H9 (cell line): ENCODE measurements at regions not wholly inside any gene's neighbourhood (a gene's known extent, or its start where the extent isn't known, plus 50 kb on each side); places are given as distances from the start of the nearest gene placed in this dataset.

Experiments used
- DNase-seq: peaks from one replicate; pipeline ENCODE4 v3.0.0-alpha.2; 2017
- H2AFZ ChIP-seq: one replicate; pipeline ENCODE4 v1.6.1; 2013; ENCODE audit warnings: mild to moderate bottlenecking, low read length, control low read depth, moderate library complexity
- H2AK5ac ChIP-seq: 2 replicates; pipeline ENCODE4 v1.6.1; 2013; ENCODE audit warnings: low read length, control low read depth, mixed read lengths; ENCODE audit not compliant: insufficient read length
- H2BK120ac ChIP-seq: one replicate; pipeline ENCODE4 v1.6.1; 2013; ENCODE audit warnings: low read depth, mild to moderate bottlenecking, low read length, control low read depth, inconsistent platforms; ENCODE audit not compliant: poor library complexity, severe bottlenecking
- H2BK12ac ChIP-seq: 2 replicates; pipeline ENCODE4 v1.6.1; 2013; ENCODE audit warnings: low read length, control low read depth, mixed read lengths, low read depth; ENCODE audit not compliant: insufficient read length
- H2BK15ac ChIP-seq: 2 replicates; pipeline ENCODE4 v1.6.1; 2013; ENCODE audit warnings: low read depth, low read length, control low read depth
- H2BK20ac ChIP-seq: one replicate; pipeline ENCODE4 v1.6.1; 2013; ENCODE audit warnings: low read depth, mild to moderate bottlenecking, low read length, control low read depth, inconsistent platforms; ENCODE audit not compliant: poor library complexity, severe bottlenecking
- H2BK5ac ChIP-seq: 2 replicates; pipeline ENCODE4 v1.6.1; 2013; ENCODE audit warnings: low read length, control low read depth, mixed read lengths; ENCODE audit not compliant: insufficient read length
- H3K14ac ChIP-seq: 2 replicates; pipeline ENCODE4 v1.6.1; 2013; ENCODE audit warnings: low read length, control low read depth; ENCODE audit not compliant: insufficient read depth
- H3K18ac ChIP-seq: 2 replicates; pipeline ENCODE4 v1.6.1; 2013; ENCODE audit warnings: low read depth, mild to moderate bottlenecking, mixed read lengths, low read length, control low read depth; ENCODE audit not compliant: insufficient read length
- H3K23ac ChIP-seq: 2 replicates; pipeline ENCODE4 v1.6.1; 2013; ENCODE audit warnings: low read length, control low read depth, mixed read lengths, low read depth; ENCODE audit not compliant: insufficient read length
- H3K23me2 ChIP-seq: 2 replicates; pipeline ENCODE4 v1.6.1; 2013; ENCODE audit warnings: low read depth, mild to moderate bottlenecking, mixed read lengths, low read length, control low read depth; ENCODE audit not compliant: insufficient read length, poor library complexity, severe bottlenecking
- H3K27ac ChIP-seq: 2 replicates; pipeline ENCODE4 v1.5.1; 2013; ENCODE audit warnings: low read length, control low read depth, mixed read lengths, low read depth; ENCODE audit not compliant: insufficient read length
- H3K27me3 ChIP-seq: 2 replicates; pipeline ENCODE4 v1.6.1; 2013; ENCODE audit warnings: low read length, control low read depth, inconsistent platforms; ENCODE audit not compliant: insufficient read depth
- H3K4ac ChIP-seq: 2 replicates; pipeline ENCODE4 v1.6.1; 2013; ENCODE audit warnings: low read depth, mild to moderate bottlenecking, control low read depth, inconsistent platforms, low read length, moderate library complexity
- H3K4me1 ChIP-seq: 2 replicates; pipeline ENCODE4 v1.6.1; 2013; ENCODE audit warnings: low read length, control low read depth, inconsistent platforms; ENCODE audit not compliant: insufficient read depth
- H3K4me2 ChIP-seq: 2 replicates; pipeline ENCODE4 v1.6.1; 2013; ENCODE audit warnings: low read length, control low read depth, mixed read lengths; ENCODE audit not compliant: insufficient read length, insufficient read depth
- H3K56ac ChIP-seq: 2 replicates; pipeline ENCODE4 v1.6.1; 2013; ENCODE audit warnings: low read depth, mild to moderate bottlenecking, mixed read lengths, low read length, control low read depth; ENCODE audit not compliant: insufficient read length
- H3K79me1 ChIP-seq: 2 replicates; pipeline ENCODE4 v1.6.1; 2013; ENCODE audit warnings: low read depth, mild to moderate bottlenecking, moderate library complexity, low read length, control low read depth, inconsistent platforms; ENCODE audit not compliant: insufficient read depth, poor library complexity, severe bottlenecking
- H3K79me2 ChIP-seq: 2 replicates; pipeline ENCODE4 v1.6.1; 2013; ENCODE audit warnings: low read length, control low read depth, inconsistent platforms; ENCODE audit not compliant: insufficient read depth
- H3K9ac ChIP-seq: 2 replicates; pipeline ENCODE4 v1.6.1; 2013; ENCODE audit warnings: low read length, control low read depth, mixed read lengths; ENCODE audit not compliant: insufficient read length; ENCODE audit errors: extremely low read depth
- H3K9me3 ChIP-seq: one replicate; pipeline ENCODE4 v1.6.1; 2013; ENCODE audit warnings: low read depth, low read length, inconsistent platforms; ENCODE audit not compliant: control insufficient read depth
- H3T11ph ChIP-seq: one replicate; pipeline ENCODE4 v1.6.1; 2013; ENCODE audit warnings: mild to moderate bottlenecking, low read length, control low read depth, inconsistent platforms
- H4K20me1 ChIP-seq: one replicate; pipeline ENCODE4 v1.6.1; 2013; ENCODE audit not compliant: control insufficient read depth, insufficient read length, insufficient read depth
- H4K5ac ChIP-seq: 2 replicates; pipeline ENCODE4 v1.6.1; 2013; ENCODE audit warnings: low read depth, mild to moderate bottlenecking, mixed read lengths, low read length, control low read depth; ENCODE audit not compliant: insufficient read length
- H4K8ac ChIP-seq: replicated peaks from 2 replicates; pipeline ENCODE4 v1.6.1; 2013; ENCODE audit warnings: low read length, control low read depth, mixed read lengths, low read depth; ENCODE audit not compliant: insufficient read length
- H4K91ac ChIP-seq: 2 replicates; pipeline ENCODE4 v1.6.1; 2013; ENCODE audit warnings: low read depth, mild to moderate bottlenecking, moderate library complexity, mixed read lengths, low read length, control low read depth; ENCODE audit not compliant: insufficient read length
- H3K27ac Mint-ChIP-seq, 3 experiments: 2 replicates in 2 of 3; 3 replicates in 1 of 3; pipeline ENCODE4 v1.8.0; 2020 to 2021; ENCODE audit warnings: mixed read lengths in 3 of 3, mild to moderate bottlenecking in 1 of 3, moderate library complexity in 1 of 3
- H3K27me3 Mint-ChIP-seq: 2 replicates; pipeline ENCODE4 v1.8.0; 2021; ENCODE audit warnings: low read depth, mild to moderate bottlenecking, moderate library complexity, mixed read lengths
- H3K36me3 Mint-ChIP-seq, 3 experiments: 2 replicates in 2 of 3; 3 replicates in 1 of 3; pipeline ENCODE4 v1.8.0; 2020 to 2021; ENCODE audit warnings: low read depth in 3 of 3, mixed read lengths in 3 of 3; ENCODE audit not compliant: insufficient read depth in 1 of 3
- H3K4me1 Mint-ChIP-seq, 2 experiments: 2 replicates each; pipeline ENCODE4 v1.8.0; 2020; ENCODE audit warnings: mixed read lengths in 2 of 2
- H3K4me3 Mint-ChIP-seq, 2 experiments: 2 replicates in 1 of 2; 3 replicates in 1 of 2; pipeline ENCODE4 v1.8.0; 2020 to 2021; ENCODE audit warnings: mild to moderate bottlenecking in 2 of 2, mixed read lengths in 2 of 2, moderate library complexity in 1 of 2
- H3K9me3 Mint-ChIP-seq, 2 experiments: 2 replicates in 1 of 2; 3 replicates in 1 of 2; pipeline ENCODE4 v1.8.0; 2020; ENCODE audit warnings: mild to moderate bottlenecking in 2 of 2, mixed read lengths in 2 of 2, moderate library complexity in 1 of 2
- CTCF ChIP-seq: fragments of 200-600 bp; sonication (generic); conservative IDR thresholded peaks from 3 replicates; pipeline ENCODE4 v1.8.0; 2021; ENCODE audit warnings: antibody characterized with exemption, mild to moderate bottlenecking

DNA sequence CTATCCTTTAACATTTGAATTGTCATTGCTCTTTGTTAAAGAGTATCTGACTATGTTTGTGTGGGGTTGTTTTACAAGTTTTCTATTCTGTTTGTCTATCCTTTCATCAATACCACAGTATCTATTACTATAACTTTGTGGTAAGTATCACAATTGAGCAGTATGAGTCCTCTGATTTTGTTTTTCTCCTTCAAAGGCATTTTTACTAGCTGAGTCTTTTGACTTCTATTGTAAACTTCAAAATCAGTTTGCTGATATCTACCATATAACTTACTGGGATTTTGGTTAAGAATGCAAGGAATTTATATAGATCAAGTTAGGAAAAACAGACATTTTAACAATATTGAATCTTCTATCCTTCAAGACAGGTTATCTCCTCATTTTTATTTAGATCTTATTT, 789.8 kb upstream of the PTPRD start:
- Histone ChIP-seq H4K91ac (no peak overlapping the region), H4K20me1 (no peaks in the 10 kb centered on the region), H3K56ac (no peak overlapping the region), H3K4me1 (no peaks in the 10 kb centered on the region), H4K8ac (no peak overlapping the region), H2BK20ac (no peak overlapping the region), H2BK15ac (no peak overlapping the region), H4K5ac (no peak overlapping the region), H3K9me3 (no peaks in the 10 kb centered on the region), H3K4me2 (no peak overlapping the region), H3K27ac (no peak overlapping the region), H3K23ac (no peak overlapping the region), H3K23me2 (no peaks in the 10 kb centered on the region), H2BK12ac (no peak overlapping the region), H2AK5ac (no peak overlapping the region), H2BK5ac (no peak overlapping the region), H3K9ac (no peak overlapping the region), H2BK120ac (no peak overlapping the region), H3K27me3 (no peaks in the 10 kb centered on the region), H3K79me2 (no peaks in the 10 kb centered on the region), H3K4ac (no peak overlapping the region), H2AFZ (no peak overlapping the region), H3K14ac (no peak overlapping the region), H3K18ac (no peak overlapping the region), H3K79me1 (no peaks in the 10 kb centered on the region), H3T11ph (no peak overlapping the region)
- DNase-seq, result no peak
- Mint-ChIP-seq H3K27me3 (no peaks in the 10 kb centered on the region), H3K36me3 (peaks cover 12 to 29% (median 16%) of the 10 kb centered on the region in 3 experiments), H3K27ac (no peak overlapping the region), H3K4me1 (no peaks in the 10 kb centered on the region), H3K4me3 (no peak overlapping the region), H3K9me3 (peaks cover 32 to 33% of the 10 kb centered on the region in 2 experiments)
- no peak for TF ChIP-seq CTCF
